Cerebellar cortex (tissue), 1 donor: ENCODE measurements at regions not wholly inside any gene's neighbourhood (a gene's known extent, or its start where the extent isn't known, plus 50 kb on each side); places are given as distances from the start of the nearest gene placed in this dataset.
"Not testable (repeated sequence)": the region's sequence is repeated elsewhere in the genome, so short reads cannot be mapped to it uniquely, and the experiment has no call there.

ENCODE experiments used
- DNase-seq: peaks from one replicate; pipeline ENCODE4 v3.0.0-alpha.2; 2015; ENCODE audit warnings: low spot score

DNA sequence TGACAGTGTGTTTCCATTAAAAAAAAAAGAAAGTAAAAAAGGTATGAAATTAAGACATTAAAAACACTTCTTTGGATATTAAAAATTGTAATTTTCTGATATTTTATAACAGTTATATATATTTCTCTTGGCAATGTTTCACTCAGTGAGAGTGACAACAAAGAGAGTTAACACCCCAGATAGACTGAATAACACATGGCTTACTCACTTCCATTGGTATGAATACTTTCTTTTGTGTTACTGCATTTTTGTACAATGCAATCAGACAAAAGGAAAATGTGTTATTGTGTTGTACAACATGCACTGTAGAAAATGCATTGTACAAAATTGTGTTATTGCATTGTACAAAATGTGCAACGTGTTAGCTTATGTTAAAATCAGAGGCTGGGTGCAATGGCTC lies 676.6 kb upstream of the AMELY start:
- not testable (repeated sequence) for DNase-seq

DNA sequence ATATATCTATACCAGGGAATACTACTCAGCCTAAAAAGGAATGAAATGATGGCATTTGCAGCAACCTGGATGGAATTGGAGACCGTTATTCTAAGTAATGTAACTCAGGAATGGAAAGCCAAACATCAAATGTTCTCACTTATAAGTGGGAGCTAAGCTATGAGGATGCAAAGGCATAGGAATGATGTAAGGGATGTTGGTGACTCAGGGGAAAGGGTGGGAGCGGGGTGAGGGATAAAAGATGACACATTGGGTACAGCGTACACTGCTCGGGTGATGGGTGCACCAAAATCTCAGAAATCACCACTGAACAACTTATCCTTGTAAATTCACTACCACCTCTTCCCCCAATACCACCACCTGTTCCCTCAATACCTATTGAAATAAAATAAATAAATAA lies 651.0 kb upstream of the AMELY start:
- no peak for DNase-seq

DNA sequence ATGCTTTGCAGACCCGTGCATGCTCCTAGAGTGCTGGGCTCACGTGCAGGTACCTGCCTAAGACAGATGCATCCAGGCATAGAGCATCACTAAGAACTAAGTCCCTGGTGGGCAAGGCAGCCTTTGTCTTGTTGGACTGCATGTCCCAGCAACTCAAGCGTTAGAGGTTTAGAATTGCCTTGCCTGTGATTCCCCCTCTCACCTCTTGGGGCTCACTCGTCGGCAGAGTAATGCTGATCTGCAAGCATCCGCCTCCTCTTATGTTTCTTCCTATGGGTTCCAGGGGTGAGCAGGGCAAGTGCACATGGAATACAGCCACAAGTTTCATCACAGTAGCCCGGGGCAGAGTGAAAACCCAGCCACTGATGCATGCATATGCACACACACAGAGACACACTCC lies 646.1 kb upstream of the AMELY start:
- no peak for DNase-seq

DNA sequence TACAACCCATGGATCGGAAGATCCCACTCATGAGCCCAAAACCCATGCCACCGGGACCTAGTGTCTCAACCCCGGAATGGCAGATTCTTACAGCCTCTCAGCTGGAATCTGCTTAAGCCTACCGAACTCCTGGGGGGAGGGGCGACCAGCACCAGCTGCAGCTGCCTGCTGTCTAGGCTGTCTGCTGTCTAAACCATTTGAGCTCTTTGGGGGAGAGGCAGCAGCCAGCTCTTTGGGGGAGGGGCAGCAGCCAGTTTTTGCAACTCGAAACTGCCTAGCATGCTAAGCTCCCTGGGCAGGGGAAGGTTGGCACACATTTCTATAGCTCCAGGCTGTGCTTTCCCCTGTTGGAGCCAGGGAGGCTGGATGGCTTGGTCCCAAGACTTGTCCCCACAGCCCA lies 643.5 kb upstream of the AMELY start:
- no peak for DNase-seq

DNA sequence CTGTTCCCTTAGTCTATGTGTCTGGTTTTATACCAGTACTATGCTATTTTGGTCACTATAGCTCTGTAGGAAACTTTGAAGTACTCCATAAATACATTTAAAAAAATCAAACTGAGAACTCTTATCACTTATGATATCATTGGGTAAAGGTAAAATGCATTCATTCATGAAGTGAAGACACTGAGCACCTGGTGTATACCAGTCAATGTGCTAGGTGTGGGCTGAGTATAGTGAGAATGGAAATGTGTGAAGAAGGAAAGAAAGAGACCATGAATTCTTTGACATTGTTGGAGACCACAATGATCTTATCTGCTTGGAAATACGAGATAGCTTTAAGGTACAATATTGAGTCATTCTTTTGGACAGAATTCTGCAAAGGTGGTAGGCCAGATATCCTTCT lies 633.5 kb upstream of the AMELY start:
- no peak for DNase-seq

DNA sequence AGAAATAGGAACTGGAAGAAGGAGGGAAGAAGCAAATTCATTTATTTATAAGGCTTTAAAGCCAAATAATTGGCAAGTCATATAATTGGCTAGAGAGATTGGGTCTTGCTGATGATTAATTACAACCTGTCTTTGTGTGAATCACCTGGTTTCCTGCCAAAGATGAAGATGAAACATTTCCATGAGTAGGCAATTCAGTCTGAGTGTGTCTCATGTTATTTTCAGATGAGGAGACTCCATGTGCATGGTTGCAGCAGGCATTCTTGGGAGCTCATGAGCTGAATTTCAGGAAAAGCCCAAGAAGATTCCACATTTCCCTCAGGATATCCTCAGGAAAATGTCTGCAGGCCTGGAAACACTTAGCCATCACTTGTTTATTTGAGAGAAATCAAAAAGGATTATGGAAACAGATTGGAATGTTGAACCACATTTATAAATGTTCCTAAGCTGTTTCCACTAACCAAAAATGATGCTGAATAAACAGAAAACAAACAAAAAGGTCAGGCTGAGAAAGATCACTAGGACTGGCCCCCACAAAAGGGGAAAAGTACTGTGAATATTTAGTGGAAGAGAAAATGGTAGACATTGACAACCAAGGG lies 632.7 kb upstream of the AMELY start:
- peak; percentile 58 for DNase-seq

DNA sequence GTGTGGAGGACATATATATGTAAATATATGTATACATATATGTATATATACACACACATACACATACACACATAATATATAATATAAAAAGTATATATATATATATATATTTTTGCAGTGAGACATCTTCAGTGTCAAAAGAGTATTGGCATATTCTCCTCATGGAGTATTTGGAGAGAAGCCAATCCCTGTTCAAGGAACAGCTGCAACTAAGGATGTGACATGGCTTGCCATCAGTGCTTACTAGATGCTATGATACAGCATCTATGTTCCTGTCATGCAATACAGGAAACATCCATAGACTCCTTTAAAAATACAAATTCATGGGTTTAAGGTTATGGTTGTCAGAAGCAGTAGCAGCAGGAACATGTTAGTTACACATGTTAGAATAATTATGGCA lies 632.0 kb upstream of the AMELY start:
- no peak for DNase-seq

DNA sequence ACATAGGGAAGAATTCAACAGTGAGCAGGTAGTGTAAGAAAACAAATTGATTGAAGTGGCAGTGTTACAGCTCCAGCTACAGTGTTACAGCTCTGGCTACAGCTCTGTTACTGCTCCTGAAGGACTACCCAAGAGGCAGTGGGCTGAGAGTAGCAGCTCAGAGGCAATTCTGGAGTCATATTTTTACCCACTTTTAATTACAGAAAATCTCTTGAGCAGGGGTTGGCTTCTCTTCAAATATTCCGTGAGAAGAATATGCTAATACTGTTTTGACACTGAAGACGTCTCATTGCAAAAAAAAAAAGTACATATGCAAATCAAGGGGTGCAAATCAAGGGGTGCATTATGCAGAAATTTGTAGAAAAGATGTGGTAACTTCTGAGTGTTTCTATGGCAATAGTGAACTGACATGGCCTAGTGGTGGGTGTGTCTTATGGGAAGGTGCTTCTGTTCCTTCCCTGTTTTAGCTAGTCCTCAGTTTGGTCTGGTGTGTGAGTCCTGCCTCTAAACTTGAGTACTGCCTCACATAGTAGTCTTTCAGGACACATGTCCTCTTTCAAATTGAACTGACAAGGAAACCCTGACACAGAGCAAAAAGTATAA lies 630.8 kb upstream of the AMELY start:
- no peak for DNase-seq

DNA sequence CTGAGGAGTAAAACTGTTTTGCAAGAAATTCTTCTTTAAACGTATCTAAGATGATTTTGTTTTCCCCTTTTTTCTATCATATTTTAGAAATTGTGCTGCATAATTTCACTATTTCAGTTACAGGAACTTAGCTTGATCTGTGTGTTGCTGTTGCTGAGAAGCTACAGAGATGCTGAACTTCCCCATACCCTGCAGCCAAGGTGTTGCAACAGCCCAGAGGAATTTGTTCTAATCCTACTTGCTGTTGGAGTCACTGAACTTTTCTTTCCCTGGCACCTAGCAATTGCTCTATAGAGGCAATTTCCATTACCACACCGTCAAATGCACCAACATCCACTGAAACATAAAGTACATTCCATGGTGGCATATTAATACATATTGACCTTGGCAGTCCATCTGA lies 617.8 kb upstream of the AMELY start:
- no peak for DNase-seq

DNA sequence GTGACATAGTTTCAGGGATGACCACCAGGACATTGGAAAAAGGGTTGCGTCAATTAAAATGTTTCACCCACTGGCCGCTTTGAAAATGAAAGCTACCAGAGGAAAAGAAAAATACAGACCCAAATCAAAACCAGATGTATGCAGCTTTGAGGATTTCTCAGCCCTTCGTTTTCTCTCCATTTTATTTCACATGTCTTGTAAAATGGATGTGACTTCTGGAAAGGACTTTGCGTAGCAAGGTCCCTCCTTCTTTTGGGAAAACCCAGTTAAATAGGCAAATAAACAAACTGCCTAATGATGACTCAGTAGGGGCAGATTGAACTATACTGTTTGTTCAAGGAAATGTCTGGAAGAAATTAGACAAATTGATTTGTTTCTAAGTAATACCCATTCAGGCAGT lies 616.0 kb upstream of the AMELY start:
- not testable (repeated sequence) for DNase-seq

DNA sequence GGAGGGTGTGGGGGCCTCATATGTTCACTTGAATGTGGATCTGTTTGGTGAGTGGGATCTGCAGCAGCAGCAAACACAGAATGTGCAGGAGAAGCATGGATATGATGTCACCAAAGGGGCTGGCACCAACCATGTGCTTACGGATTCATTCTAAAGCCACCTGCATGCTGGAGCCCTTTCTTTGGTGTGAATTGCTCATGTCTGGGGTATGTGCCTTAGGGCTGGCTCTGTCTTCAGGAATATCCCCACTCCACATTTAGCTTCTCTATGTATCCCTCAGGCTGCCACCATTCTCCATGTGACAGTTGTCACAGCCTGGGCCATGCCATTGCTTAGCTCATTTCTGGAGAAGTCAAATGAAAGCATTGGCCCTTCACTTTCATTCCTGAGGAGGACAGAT lies 606.8 kb upstream of the AMELY start:
- no peak for DNase-seq

DNA sequence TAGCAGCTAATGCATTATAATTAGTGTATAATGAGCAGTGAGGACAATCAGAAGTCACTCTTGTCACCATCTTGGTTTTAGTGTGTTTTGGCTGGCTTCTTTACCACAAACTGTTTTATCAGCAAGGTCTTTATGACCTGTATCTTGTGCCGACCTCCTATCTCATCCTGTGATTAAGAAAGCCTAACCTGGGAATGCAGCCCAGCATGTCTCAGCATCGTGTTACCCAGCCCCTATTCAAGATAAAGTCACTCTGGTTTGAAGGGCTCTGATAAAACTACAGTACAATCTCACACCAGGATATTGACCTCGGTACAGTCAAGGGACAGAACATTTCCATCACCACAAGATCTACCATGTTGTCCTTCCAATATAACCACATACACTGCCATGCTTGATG lies 604.7 kb upstream of the AMELY start:
- DNase-seq = no peak

DNA sequence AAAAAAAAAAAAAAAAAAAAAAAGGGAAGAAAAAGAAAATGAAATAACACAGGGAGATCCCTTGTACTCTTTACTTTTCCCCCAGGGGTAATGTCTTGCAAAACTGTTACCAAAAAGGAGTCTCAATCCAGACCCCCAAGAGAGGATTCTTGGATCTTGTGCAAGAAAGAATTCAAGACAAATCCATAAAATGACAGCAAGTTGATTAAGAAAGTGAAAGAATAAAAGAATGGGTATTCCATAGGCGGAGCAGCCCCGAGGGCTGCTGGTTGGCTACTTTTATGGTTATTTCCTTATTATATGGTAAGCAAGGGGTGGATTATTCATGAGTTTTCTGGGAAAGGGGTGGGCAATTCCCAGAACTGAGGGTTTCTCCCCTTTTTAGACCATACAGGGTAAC lies 604.3 kb upstream of the AMELY start:
- DNase-seq = no peak

DNA sequence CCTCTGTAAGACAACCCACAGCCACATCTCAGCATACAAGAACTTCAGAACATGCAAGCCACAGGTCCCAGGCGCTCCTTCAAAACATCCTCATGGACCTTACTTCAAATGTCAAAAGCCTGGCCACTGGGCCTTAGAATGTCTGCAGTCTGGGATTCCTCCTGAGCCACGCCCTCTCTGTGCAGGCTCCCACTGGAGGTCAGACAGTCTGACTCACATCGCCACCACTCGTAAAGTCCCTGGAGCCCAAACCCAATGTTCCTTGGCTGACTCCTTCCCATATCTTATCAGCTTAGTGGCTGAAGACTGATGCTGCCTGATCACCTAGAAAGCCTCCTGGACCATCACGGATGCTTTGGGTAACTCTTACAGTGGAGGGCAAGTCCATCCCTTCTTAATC lies 591.3 kb upstream of the AMELY start:
- DNase-seq = no peak

DNA sequence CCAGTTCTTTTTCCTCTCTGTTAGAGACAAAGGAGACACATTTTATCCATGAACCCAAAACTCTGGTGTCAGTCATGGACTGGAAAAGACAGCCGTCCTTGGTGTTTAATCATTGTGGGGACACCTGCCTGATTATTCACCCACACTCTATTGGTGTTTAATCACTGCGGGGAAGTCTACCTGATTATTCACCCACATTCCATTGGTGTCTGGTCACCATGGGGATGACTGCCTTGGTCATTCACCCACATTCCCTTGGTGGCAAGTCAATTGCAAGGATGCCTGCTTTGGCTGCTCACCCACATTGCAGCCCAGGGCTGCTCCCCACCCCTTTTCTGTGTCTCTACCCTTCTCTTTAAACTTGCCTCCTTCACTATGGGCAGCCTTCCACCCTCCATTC lies 589.7 kb upstream of the AMELY start:
- no peak for DNase-seq

DNA sequence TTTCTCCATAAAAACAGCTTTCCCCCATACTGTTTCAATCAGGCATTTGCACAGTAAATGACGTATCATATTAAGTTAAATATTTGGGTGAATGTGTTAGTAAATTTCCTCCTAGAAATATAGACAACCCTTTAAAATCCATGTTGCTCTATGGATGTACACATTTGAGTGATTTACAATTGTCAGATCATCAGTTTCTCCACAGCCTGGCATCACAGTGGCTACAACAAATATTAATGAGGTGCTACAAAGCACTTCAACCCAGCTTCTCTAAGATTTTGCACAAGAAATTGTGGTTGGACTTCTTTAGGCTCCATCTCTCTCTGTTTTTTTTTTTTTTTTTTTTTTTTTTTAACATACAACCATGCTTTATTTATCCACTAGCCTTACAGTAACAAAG lies 584.4 kb upstream of the AMELY start:
- DNase-seq = no peak

DNA sequence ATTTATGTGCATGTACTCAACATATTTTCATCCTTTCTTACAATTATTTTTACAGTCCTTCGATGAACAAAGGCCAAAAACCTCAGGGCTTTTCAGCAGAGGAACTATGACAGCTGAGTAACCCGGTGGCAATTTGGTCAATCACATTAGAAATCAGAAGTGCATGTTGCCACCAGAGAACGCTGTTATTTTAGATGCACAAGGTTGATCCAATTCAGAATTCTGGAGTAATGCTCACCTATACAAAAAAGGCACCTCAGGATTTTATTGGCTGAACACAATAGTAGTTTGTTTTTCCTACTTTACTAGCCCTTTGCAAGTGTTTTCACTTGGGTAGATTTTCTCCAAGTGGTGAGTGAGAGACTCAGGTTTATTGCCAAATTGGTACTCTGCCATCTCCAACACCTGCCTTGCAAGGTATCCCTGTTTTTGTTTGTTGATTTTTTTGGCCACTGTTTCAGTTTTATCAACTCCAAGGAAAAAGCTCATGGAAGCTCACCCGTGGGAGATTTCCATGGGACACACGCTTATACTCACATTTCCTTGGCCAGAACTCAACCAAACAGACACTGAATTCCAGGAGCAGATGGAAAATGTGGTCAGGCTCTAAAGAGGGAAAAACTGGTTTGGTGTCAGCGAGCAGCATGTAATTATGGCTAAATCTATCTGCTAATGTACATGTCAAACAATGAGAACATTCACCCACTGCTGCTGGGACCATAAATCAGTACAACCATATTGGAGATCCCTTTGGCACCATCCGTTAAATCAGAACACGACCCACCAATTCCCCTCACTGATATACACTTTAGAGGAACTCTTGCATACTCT lies 573.1 kb upstream of the AMELY start:
- DNase-seq = peak; percentile 53

DNA sequence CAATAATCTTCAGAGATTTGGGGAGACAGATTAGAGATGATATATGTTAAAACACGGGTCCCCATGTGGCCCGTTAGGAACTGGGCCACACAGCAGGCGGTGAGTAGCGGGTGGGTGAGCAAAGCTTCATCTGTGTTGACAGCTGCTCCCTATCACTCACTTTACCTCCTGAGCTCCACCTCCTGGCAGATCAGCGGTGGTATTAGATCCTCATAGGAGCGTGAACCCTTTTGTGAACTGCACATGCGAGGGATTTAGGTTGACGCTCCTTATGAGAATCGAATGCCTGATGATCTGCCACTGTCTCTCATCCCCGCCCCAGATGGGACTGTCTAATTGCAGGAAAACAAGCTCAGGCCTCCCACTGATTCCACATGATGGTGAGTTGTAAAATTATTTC lies 560.4 kb upstream of the AMELY start:
- no peak for DNase-seq

DNA sequence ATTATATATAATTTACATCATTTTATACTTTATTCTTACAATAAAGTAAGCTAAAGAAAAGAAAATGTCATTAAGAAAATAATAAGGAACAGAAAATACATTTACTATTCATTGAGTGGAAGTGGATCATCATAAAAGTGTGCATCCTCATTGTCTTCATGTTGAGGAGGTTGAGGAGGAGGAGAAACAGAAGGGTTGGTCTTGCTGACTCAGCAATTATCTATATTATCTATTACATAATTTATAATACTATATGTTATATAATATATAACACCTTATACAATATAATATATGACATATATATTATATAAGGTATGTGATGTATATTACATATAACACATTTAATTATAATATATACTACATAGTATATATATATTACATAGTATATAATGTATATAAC lies 558.5 kb upstream of the AMELY start:
- no peak for DNase-seq

DNA sequence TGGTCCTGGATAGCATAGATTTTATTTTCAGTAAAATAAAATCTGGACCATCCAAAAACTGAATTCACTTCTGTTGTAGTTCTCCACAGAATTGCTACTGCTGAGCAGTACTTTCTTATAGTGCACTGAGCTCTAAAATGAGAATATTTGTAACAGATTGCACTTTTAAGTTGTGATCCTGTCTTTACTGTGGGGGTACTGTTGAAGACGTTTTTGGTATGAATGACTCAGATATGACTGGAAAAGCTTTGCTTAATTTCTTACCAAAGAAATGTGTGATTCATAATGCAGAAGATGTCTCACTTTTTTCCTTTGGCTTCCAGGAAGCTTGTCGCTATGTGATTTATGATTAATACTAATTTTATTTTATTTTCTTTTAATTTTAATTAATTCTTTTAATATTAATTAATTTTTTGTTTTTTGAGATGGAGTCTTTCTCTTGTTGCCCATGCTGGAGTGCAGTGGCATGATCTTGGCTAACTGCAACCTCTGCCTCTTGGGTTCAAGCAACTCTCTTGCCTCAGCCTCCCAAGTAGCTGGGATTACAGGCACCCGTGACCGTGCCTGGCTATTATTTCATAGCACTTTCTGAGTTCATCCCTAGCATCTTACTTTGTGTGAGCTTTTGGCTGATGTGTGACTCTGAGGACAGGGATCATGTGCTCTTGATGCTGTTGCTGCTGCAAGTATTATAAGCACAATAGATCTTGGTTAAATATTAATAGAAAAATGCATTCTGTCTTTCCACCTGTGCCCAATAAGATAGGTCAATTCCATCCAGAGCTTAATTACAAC lies 557.6 kb upstream of the AMELY start:
- no peak for DNase-seq

DNA sequence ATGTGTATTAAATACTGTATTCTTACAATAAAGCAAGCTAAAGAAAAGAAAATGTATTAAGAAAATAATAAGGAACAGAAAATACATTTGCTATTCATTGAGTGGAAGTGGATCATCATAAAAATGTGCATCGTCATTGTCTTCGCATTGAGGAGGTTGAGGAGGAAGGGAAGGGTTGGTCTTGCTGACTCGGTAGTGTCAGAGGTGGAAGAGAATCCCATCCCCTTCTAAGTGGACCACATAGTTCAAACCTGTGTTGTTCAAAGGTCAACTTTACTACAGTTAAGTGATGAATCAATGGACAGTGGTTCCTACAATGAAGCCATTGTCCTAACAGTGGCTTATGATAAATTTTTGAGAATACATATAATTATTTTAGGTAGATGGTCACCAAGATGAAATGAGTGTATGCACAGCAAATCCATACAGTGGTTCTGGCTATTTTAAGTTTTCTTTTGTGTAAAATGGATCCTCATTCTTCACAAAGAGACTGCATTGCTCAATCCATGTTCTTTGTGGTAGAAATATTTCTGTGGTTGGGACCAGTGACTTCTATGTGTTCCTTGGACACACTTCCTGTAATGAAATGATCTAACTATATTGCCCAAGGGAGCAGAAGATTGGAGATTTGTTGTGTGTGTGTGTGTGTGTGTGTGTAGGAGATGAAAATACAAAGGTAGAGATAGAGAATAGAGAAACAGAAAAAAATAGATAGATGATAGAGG lies 556.4 kb upstream of the AMELY start:
- DNase-seq = no peak

DNA sequence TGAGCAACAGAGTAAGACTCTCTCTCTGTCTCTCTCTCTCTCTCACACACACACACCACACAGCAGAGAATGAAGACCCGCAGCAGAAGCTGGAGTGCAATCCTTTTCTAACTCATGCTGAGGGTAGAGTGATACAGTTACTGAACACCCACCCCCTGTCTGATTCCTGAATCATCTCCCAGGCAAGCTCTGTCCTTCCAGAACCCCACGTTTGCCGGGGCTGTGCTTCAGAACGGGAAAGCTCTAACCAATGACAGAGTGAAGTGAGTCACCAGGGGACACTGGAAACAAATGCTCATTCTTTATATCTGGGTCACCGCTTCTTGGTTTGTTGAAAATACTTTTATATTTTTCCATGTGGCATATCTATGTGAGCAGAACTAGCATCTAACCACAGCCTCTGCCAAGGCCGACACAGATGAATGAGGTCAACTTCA lies 553.7 kb upstream of the AMELY start:
- DNase-seq = no peak
